SK-N-SH treated with all-trans-retinoic acid at 6 μM for 48 hours (cell line): ENCODE measurements at regions not wholly inside any gene's neighbourhood (a gene's known extent, or its start where the extent isn't known, plus 50 kb on each side); places are given as distances from the start of the nearest gene placed in this dataset.

Experiments used
- ARNTL ChIP-seq: fragments of 450-650 bp; formaldehyde crosslinking; IDR thresholded peaks from 2 replicates; pipeline ENCODE4 v1.5.0; 2020; ENCODE audit warnings: low read depth, mild to moderate bottlenecking, moderate library complexity, borderline replicate concordance
- CREB5 ChIP-seq: fragments of 250-450 bp; sonication (Bioruptor Pico); IDR thresholded peaks from 2 replicates; pipeline ENCODE4 v1.5.1; 2020; ENCODE audit warnings: low read depth, mild to moderate bottlenecking, moderate library complexity
- CSRNP3 ChIP-seq: fragments of 250-450 bp; sonication (Bioruptor Pico); IDR thresholded peaks from 2 replicates; pipeline ENCODE4 v1.5.1; 2021; ENCODE audit warnings: mild to moderate bottlenecking, moderate library complexity
- ESRRG ChIP-seq: fragments of 250-450 bp; sonication (Bioruptor Pico); IDR thresholded peaks from 2 replicates; pipeline ENCODE4 v1.6.1; 2021; ENCODE audit warnings: mild to moderate bottlenecking
- GLIS3 ChIP-seq: fragments of 250-450 bp; sonication (Bioruptor Pico); IDR thresholded peaks from 2 replicates; pipeline ENCODE4 v1.5.0; 2020; ENCODE audit warnings: mild to moderate bottlenecking, moderate library complexity
- ISL1 ChIP-seq: fragments of 250-450 bp; sonication (Bioruptor Pico); IDR thresholded peaks from 2 replicates; pipeline ENCODE4 v2.1.2; 2022; ENCODE audit warnings: mild to moderate bottlenecking, moderate library complexity
- PATZ1 ChIP-seq: fragments of 250-450 bp; sonication (Bioruptor Pico); IDR thresholded peaks from 2 replicates; pipeline ENCODE4 v1.8.0; 2020; ENCODE audit warnings: mild to moderate bottlenecking, moderate library complexity, borderline replicate concordance
- PPARA ChIP-seq: fragments of 250-450 bp; sonication (Bioruptor Pico); IDR thresholded peaks from 2 replicates; pipeline ENCODE4 v1.5.0; 2020; ENCODE audit warnings: mild to moderate bottlenecking, borderline replicate concordance
- RARB ChIP-seq: fragments of 250-450 bp; sonication (Bioruptor Pico); IDR thresholded peaks from 2 replicates; pipeline ENCODE4 v1.8.0; 2021; ENCODE audit warnings: mild to moderate bottlenecking, moderate library complexity
- TOX ChIP-seq: fragments of 250-450 bp; sonication (Bioruptor Pico); IDR thresholded peaks from 2 replicates; pipeline ENCODE4 v1.8.0; 2021; ENCODE audit warnings: mild to moderate bottlenecking, moderate library complexity, borderline replicate concordance
- TSHZ2 ChIP-seq: fragments of 250-450 bp; sonication (Bioruptor Pico); IDR thresholded peaks from 2 replicates; pipeline ENCODE4 v1.5.0; 2020; ENCODE audit warnings: mild to moderate bottlenecking, moderate library complexity
- ZFP30 ChIP-seq: fragments of 450-650 bp; formaldehyde crosslinking; IDR thresholded peaks from 2 replicates; pipeline ENCODE4 v1.5.0; 2022; ENCODE audit warnings: mild to moderate bottlenecking, moderate library complexity

- no peak for TF ChIP-seq PPARA
- no peak for TF ChIP-seq PATZ1 (CRISPR knock-in tag)
- no peak for TF ChIP-seq ARNTL (CRISPR knock-in tag)
- no peak for TF ChIP-seq CSRNP3 (CRISPR knock-in tag)
- no peak for TF ChIP-seq RARB
- TF ChIP-seq GLIS3 (CRISPR knock-in tag): no peak
- no peak for TF ChIP-seq ESRRG (CRISPR knock-in tag)
- no peak for TF ChIP-seq TSHZ2
- TF ChIP-seq ZFP30: no peak
- TF ChIP-seq ISL1 (CRISPR knock-in tag): no peak
- TF ChIP-seq TOX (CRISPR knock-in tag): no peak
- no peak for TF ChIP-seq CREB5
These were observed 62.0 kb upstream of the MACF1 start for GRCh38 chr1:39142401-39143060.
